Heart left ventricle (tissue), 13 donors: ENCODE measurements at regions not wholly inside any gene's neighbourhood (a gene's known extent, or its start where the extent isn't known, plus 50 kb on each side); places are given as distances from the start of the nearest gene placed in this dataset.

ENCODE experiments used
- CTCF ChIP-seq, 12 donors: fragments of 200-600 bp; sonication (generic) in 4 of 12; IDR thresholded peaks; one replicate each; pipeline versions ENCODE4 v1.5.0 to v1.8.0; 2018 to 2022; ENCODE audit warnings: antibody characterized with exemption in 12 of 12, mild to moderate bottlenecking in 5 of 12
- POLR2A ChIP-seq, 2 donors: fragments of 450-650 bp; IDR thresholded peaks; one replicate each; pipeline ENCODE4 v1.6.1; 2017; ENCODE audit warnings: antibody characterized with exemption in 2 of 2, mild to moderate bottlenecking in 2 of 2, moderate library complexity in 2 of 2
- donor health status: ischemic (EF 13 %, LVEDD 7.1; RV severe dilation, severe dysfunction).
- donor health status: DM: no; HTN: yes; CAD: no.
- donor health status: DM: no; HTN: no; CAD: no.
- donor health status: ischemic (EF 25% LVEDD 6.9; RV normal size, moderate dysfunction).
- donor health status: ischemic (EF 25% LVEDD 5.7; RV mildly dilated, moderate dysfunction).
- donor health status: ischemic (EF 35%, LVEDD 5.7; RV mildly dilated, moderate dysfunction).
- donor health status: nonischemic (EF 11% LVEDD 7.7; RV severe dilation, severe dysfunction).
- donor health status: DM: yes; HTN: yes; CAD: no.
- donor health status: PGD.
- donor health status: ischemic (EF 29% LVEDD 5.4; RV normal size, mild dysfunction).
- donor health status: nonischemic (EF 23%, LVEDD 6.1; RV moderate dilation, normal function).

DNA sequence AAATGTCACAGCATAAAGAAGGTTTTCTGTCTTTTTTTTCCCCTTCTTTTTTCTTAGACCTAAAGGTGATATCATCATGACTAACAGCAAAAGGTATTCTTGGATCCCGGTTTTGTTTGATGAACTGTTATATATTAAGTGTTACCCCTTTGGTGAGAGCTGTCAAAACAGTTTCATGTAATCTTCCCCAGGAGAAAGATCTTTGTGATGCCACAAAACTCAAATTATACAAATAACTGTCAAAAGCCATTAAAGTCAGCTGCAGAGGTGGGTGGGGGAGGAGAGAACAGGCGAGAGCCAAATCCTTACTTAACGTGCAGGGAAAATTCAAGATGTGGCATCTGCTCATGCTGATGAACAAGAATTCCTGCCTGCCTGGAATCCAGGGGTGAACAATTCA is 258.2 kb downstream of the BMP7 start:
- no peak for TF ChIP-seq CTCF (IDR thresholded peaks at IDR 0.05)
- TF ChIP-seq POLR2A (IDR thresholded peaks at IDR 0.05): no peak
